ENCODE measurements at regions not wholly inside any gene's neighbourhood (a gene's known extent, or its start where the extent isn't known, plus 50 kb on each side); places are given as distances from the start of the nearest gene placed in this dataset.
"Not testable (repeated sequence)": the region's sequence is repeated elsewhere in the genome, so short reads cannot be mapped to it uniquely, and the experiment has no call there.

GRCh38 chr12:31807773-31808097 is 78.9 kb upstream of the AMN1 start:
- DNase-seq: no peak
- Histone ChIP-seq H3K36me3 (no peaks in the 10 kb centered on the region), H3K4me1 (no peaks in the 10 kb centered on the region), H3K27ac (no peak overlapping the region), H3K27me3 (no peaks in the 10 kb centered on the region), H3K4me3 (no peak overlapping the region), H3K9me3 (no peaks in the 10 kb centered on the region)
- TF ChIP-seq POLR2A (IDR thresholded peaks at IDR 0.05) (no peak), CTCF (IDR thresholded peaks at IDR 0.05) (no peak)
- intact Hi-C loops (cut with DNase I; ENCODE audit: low total_unique reads): no loop called here

DNA sequence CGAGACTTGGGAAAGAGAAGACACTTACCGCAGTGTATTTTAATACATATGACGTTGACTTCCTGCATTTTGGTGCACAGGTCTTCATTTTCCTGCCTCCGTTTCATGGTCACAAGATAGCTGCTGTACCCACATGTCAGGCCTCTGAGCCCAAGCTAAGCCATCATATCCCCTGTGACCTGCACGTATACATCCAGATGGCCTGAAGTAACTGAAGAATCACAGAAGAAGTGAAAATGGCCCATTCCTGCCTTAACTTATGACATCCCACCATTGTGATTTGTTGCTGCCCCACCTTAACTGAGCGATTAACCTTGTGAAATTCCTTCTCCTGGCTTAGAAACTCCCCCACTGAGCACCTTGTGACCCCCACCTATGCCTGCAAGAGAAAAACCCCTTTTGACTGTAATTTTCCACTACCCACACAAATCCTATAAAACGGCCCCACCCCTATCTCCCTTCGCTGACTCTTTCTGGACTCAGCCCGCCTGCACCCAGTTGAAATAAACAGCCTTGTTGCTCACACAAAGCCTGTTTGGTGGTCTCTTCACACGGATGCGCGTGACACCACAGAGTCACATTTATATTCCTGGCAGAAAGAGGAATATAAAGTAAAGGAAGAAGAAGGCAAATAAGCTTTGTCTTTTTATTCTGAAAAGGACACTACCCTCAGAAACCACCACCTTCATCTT is 78.4 kb upstream of the AMN1 start:
- H3K27me3 ChIP-seq; intact Hi-C loops (cut with DNase I; ENCODE audit: low total_unique reads): not testable (repeated sequence)

GRCh38 chr12:31805681-31806080 is 76.9 kb upstream of the AMN1 start:
- intact Hi-C loops (cut with DNase I; ENCODE audit: low total_unique reads); H3K36me3 ChIP-seq; H3K4me1 ChIP-seq; H3K4me3 ChIP-seq; H3K27ac ChIP-seq; H3K27me3 ChIP-seq; DNase-seq; H3K9me3 ChIP-seq: not testable (repeated sequence)

More for the DNA sequence above, 78.4 kb upstream of the AMN1 start:
- not testable (repeated sequence) for H3K36me3 ChIP-seq, DNase-seq, H3K4me1 ChIP-seq, H3K4me3 ChIP-seq, H3K27ac ChIP-seq, H3K9me3 ChIP-seq

GRCh38 chr12:31804707-31805106 is 75.9 kb upstream of the AMN1 start:
- H3K4me3 ChIP-seq; H3K4me1 ChIP-seq; H3K27ac ChIP-seq; H3K9me3 ChIP-seq; DNase-seq; H3K27me3 ChIP-seq; intact Hi-C loops (cut with DNase I; ENCODE audit: low total_unique reads); H3K36me3 ChIP-seq: not testable (repeated sequence)

DNA sequence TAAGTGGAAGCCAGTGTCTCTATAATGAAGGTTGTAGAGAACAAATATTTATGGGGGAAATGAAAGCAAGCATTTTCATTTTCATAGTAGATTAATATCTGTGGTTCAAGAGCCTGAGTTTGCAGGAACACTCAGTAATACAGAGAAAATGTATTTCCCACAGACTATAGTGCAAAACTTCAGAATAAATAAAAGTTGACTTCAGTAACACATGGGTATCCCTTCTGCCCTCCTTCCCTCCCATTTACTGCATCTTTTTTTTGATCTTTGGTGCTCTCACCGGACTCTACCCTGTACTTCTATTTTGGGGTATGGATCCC is 75.3 kb upstream of the AMN1 start:
- TF ChIP-seq CTCF (IDR thresholded peaks at IDR 0.05) (no peak), POLR2A (IDR thresholded peaks at IDR 0.05) (no peak)
- Histone ChIP-seq H3K9me3 (no peaks in the 10 kb centered on the region), H3K4me3 (no peak overlapping the region), H3K4me1 (no peaks in the 10 kb centered on the region), H3K36me3 (no peaks in the 10 kb centered on the region), H3K27ac (no peak overlapping the region), H3K27me3 (no peaks in the 10 kb centered on the region)
- DNase-seq: no peak
- intact Hi-C loops (cut with DNase I; ENCODE audit: low total_unique reads): no loop called here

- DNase-seq: no peak
- Histone ChIP-seq H3K27me3 (no peaks in the 10 kb centered on the region), H3K36me3 (no peaks in the 10 kb centered on the region), H3K4me3 (no peak overlapping the region), H3K27ac (no peak overlapping the region), H3K4me1 (no peaks in the 10 kb centered on the region), H3K9me3 (no peaks in the 10 kb centered on the region)
- intact Hi-C loops (cut with DNase I; ENCODE audit: low total_unique reads): no loop called here
- no peak for TF ChIP-seq CTCF (IDR thresholded peaks at IDR 0.05)
- no peak for TF ChIP-seq POLR2A (IDR thresholded peaks at IDR 0.05)
Observed at GRCh38 chr12:31803306-31804184, 74.7 kb upstream of the AMN1 start.

Measured in uterus (tissue), 3 donors.